SH-SY5Y (cell line): ENCODE measurements at regions not wholly inside any gene's neighbourhood (a gene's known extent, or its start where the extent isn't known, plus 50 kb on each side); places are given as distances from the start of the nearest gene placed in this dataset.

Experiments used
- GATA2 ChIP-seq: IDR thresholded peaks from 2 replicates; pipeline ENCODE4 v1.6.1; 2011; ENCODE audit warnings: mild to moderate bottlenecking, low read depth, low read length
- GATA3 ChIP-seq: IDR thresholded peaks from 2 replicates; pipeline ENCODE4 v1.6.1; 2011; ENCODE audit warnings: low read depth, mild to moderate bottlenecking, low read length, moderate library complexity

- TF ChIP-seq GATA2 (no peak), GATA3 (no peak)
These were observed 284.3 kb upstream of the NR5A2 start for GRCh38 chr1:199743227-199743626.
